NOMO-1 treated with dmso at 0.1 percent for 144 hours (cell line): ENCODE measurements at regions not wholly inside any gene's neighbourhood (a gene's known extent, or its start where the extent isn't known, plus 50 kb on each side); places are given as distances from the start of the nearest gene placed in this dataset.

Experiments used
- DNase-seq: peaks from one replicate; lab custom pipeline; 2025; ENCODE audit not compliant: unreplicated experiment; lab: John Stamatoyannopoulos, UW

GRCh38 chr3:194218646-194219453 is 82.9 kb downstream of the HES1 start:
- peak; percentile 61 for DNase-seq

- DNase-seq: no peak
Observed at GRCh38 chr3:194219826-194220410, 84.0 kb downstream of the HES1 start.

- no peak for DNase-seq
Observed at GRCh38 chr3:194220901-194221326, 85.0 kb downstream of the HES1 start.

GRCh38 chr3:194221336-194221735 is 85.4 kb downstream of the HES1 start:
- DNase-seq: no peak

GRCh38 chr3:194223951-194224350 is 88.0 kb downstream of the HES1 start:
- no peak for DNase-seq

GRCh38 chr3:194224471-194225417 is 88.8 kb downstream of the HES1 start:
- DNase-seq: no peak

- no peak for DNase-seq
Observed at GRCh38 chr3:194225418-194225812, 89.5 kb downstream of the HES1 start.

GRCh38 chr3:194225988-194226663 is 90.2 kb downstream of the HES1 start:
- no peak for DNase-seq

GRCh38 chr3:194231929-194232832 is 96.2 kb downstream of the HES1 start:
- no peak for DNase-seq

GRCh38 chr3:194233150-194233549 is 97.2 kb downstream of the HES1 start:
- DNase-seq: no peak

GRCh38 chr3:194235160-194235559 is 99.2 kb downstream of the HES1 start:
- no peak for DNase-seq

- no peak for DNase-seq
Observed at GRCh38 chr3:194237110-194237509, 101.2 kb downstream of the HES1 start.

- DNase-seq: no peak
Observed at GRCh38 chr3:194240766-194241165, 104.8 kb downstream of the HES1 start.

GRCh38 chr3:194243172-194243837 is 107.4 kb downstream of the HES1 start:
- no peak for DNase-seq

- DNase-seq: no peak
Observed at GRCh38 chr3:194244167-194244566, 107.0 kb downstream of the CPN2 start.

GRCh38 chr3:194245474-194245873 is 105.7 kb downstream of the CPN2 start:
- no peak for DNase-seq

GRCh38 chr3:194245975-194246561 is 105.1 kb downstream of the CPN2 start:
- DNase-seq: no peak

- no peak for DNase-seq
Observed at GRCh38 chr3:194246709-194247349, 104.3 kb downstream of the CPN2 start.

- DNase-seq: no peak
Observed at GRCh38 chr3:194247350-194247740, 103.8 kb downstream of the CPN2 start.
